Activated naive CD4-positive, alpha-beta T cell treated with anti-CD3 and anti-CD28 coated beads, Interleukin-2, amount 50 U/mL, for 72 hours (primary cell): ENCODE measurements at regions not wholly inside any gene's neighbourhood (a gene's known extent, or its start where the extent isn't known, plus 50 kb on each side); places are given as distances from the start of the nearest gene placed in this dataset.

Experiments
- ATAC-seq, 2 donors: fragments of 150-1000 bp; cut with Tn5 transposase; 2 replicates each; pipeline ENCODE4 v1.10.0; 2021; ENCODE audit warnings: mild to moderate bottlenecking in 2 of 2, moderate library complexity in 2 of 2
- DNase-seq, 2 donors: peaks; one replicate each; pipeline ENCODE4 v3.0.0; 2021 to 2022; ENCODE audit warnings: low spot score in 2 of 2
- H3K27ac Mint-ChIP-seq, 2 donors: one replicate each; pipeline ENCODE4 v1.8.0; 2022; ENCODE audit warnings: mild to moderate bottlenecking in 2 of 2, mixed read lengths in 2 of 2
- H3K36me3 Mint-ChIP-seq, 2 donors: one replicate each; pipeline ENCODE4 v1.8.0; 2022; ENCODE audit warnings: mixed read lengths in 2 of 2
- H3K9me3 Mint-ChIP-seq, 2 donors: one replicate each; pipeline ENCODE4 v1.8.0; 2022; ENCODE audit warnings: mixed read lengths in 2 of 2

- no peak for DNase-seq
- no peak for ATAC-seq
- no peaks in the 10 kb centered on the region for H3K9me3 Mint-ChIP-seq
- no peak overlapping the region for H3K27ac Mint-ChIP-seq
- H3K36me3 Mint-ChIP-seq: no peaks in the 10 kb centered on the region
These were observed 245.5 kb upstream of the CXXC4 start for GRCh38 chr4:104740161-104740560.

GRCh38 chr4:104743215-104743653 lies 248.5 kb upstream of the CXXC4 start:
- no peaks in the 10 kb centered on the region for H3K9me3 Mint-ChIP-seq
- DNase-seq: no peak
- H3K36me3 Mint-ChIP-seq: no peaks in the 10 kb centered on the region
- no peak overlapping the region for H3K27ac Mint-ChIP-seq
- ATAC-seq: no peak

- no peaks in the 10 kb centered on the region for H3K9me3 Mint-ChIP-seq
- DNase-seq (no peak), ATAC-seq (no peak)
- no peak overlapping the region for H3K27ac Mint-ChIP-seq
- no peaks in the 10 kb centered on the region for H3K36me3 Mint-ChIP-seq
These were observed 252.9 kb upstream of the CXXC4 start for GRCh38 chr4:104747635-104748034.

- ATAC-seq: peak; percentile 62 to 70
- no peak overlapping the region for H3K27ac Mint-ChIP-seq
- no peak for DNase-seq
- peaks cover 0 to 2% of the 10 kb centered on the region in 2 donors for H3K9me3 Mint-ChIP-seq
- no peaks in the 10 kb centered on the region for H3K36me3 Mint-ChIP-seq
These were observed 254.4 kb upstream of the CXXC4 start for GRCh38 chr4:104749062-104749461.

GRCh38 chr4:104750008-104750407 lies 255.3 kb upstream of the CXXC4 start:
- DNase-seq (no peak), ATAC-seq (no peak)
- Mint-ChIP-seq H3K36me3 (no peaks in the 10 kb centered on the region), H3K27ac (no peak overlapping the region), H3K9me3 (peaks cover 0 to 4% of the 10 kb centered on the region in 2 donors)

GRCh38 chr4:104751468-104751867 lies 256.8 kb upstream of the CXXC4 start:
- ATAC-seq (no peak), DNase-seq (no peak)
- Mint-ChIP-seq H3K27ac (no peak overlapping the region), H3K9me3 (peaks cover 0 to 4% of the 10 kb centered on the region in 2 donors), H3K36me3 (no peaks in the 10 kb centered on the region)

- no peak for ATAC-seq
- Mint-ChIP-seq H3K9me3 (peaks cover 0 to 4% of the 10 kb centered on the region in 2 donors), H3K27ac (no peak overlapping the region), H3K36me3 (no peaks in the 10 kb centered on the region)
- no peak for DNase-seq
These were observed 257.6 kb upstream of the CXXC4 start for GRCh38 chr4:104752337-104752736.

- DNase-seq (no peak), ATAC-seq (no peak)
- Mint-ChIP-seq H3K36me3 (no peaks in the 10 kb centered on the region), H3K27ac (no peak overlapping the region), H3K9me3 (peaks cover 0 to 4% of the 10 kb centered on the region in 2 donors)
These were observed 262.1 kb upstream of the CXXC4 start for GRCh38 chr4:104756837-104757236.

GRCh38 chr4:104758574-104758973 lies 263.9 kb upstream of the CXXC4 start:
- Mint-ChIP-seq H3K9me3 (peaks cover 0 to 4% of the 10 kb centered on the region in 2 donors), H3K27ac (no peak overlapping the region), H3K36me3 (no peaks in the 10 kb centered on the region)
- ATAC-seq (no peak), DNase-seq (no peak)

GRCh38 chr4:104763554-104764222 lies 269.0 kb upstream of the CXXC4 start:
- H3K27ac Mint-ChIP-seq: no peak overlapping the region
- no peaks in the 10 kb centered on the region for H3K9me3 Mint-ChIP-seq
- no peak for ATAC-seq
- H3K36me3 Mint-ChIP-seq: no peaks in the 10 kb centered on the region
- no peak for DNase-seq

GRCh38 chr4:104766676-104767075 lies 272.0 kb upstream of the CXXC4 start:
- no peak for DNase-seq
- ATAC-seq: no peak
- Mint-ChIP-seq H3K27ac (no peak overlapping the region), H3K9me3 (no peaks in the 10 kb centered on the region), H3K36me3 (no peaks in the 10 kb centered on the region)

GRCh38 chr4:104772849-104773248 lies 278.2 kb upstream of the CXXC4 start:
- Mint-ChIP-seq H3K36me3 (no peaks in the 10 kb centered on the region), H3K27ac (no peak overlapping the region), H3K9me3 (peaks cover 0 to 2% of the 10 kb centered on the region in 2 donors)
- ATAC-seq (no peak), DNase-seq (no peak)

GRCh38 chr4:104795264-104795939 lies 300.7 kb upstream of the CXXC4 start:
- Mint-ChIP-seq H3K36me3 (no peaks in the 10 kb centered on the region), H3K27ac (no peak overlapping the region), H3K9me3 (peaks cover 0 to 5% of the 10 kb centered on the region in 2 donors)
- DNase-seq (no peak), ATAC-seq (no peak)

GRCh38 chr4:104811727-104812126 lies 317.0 kb upstream of the CXXC4 start:
- DNase-seq (no peak), ATAC-seq (no peak)
- H3K27ac Mint-ChIP-seq: no peak overlapping the region
- H3K36me3 Mint-ChIP-seq: no peaks in the 10 kb centered on the region
- peaks cover 0 to 3% of the 10 kb centered on the region in 2 donors for H3K9me3 Mint-ChIP-seq

GRCh38 chr4:104815665-104816064 lies 321.0 kb upstream of the CXXC4 start:
- no peaks in the 10 kb centered on the region for H3K36me3 Mint-ChIP-seq
- H3K27ac Mint-ChIP-seq: no peak overlapping the region
- DNase-seq: no peak
- peaks cover 0 to 3% of the 10 kb centered on the region in 2 donors for H3K9me3 Mint-ChIP-seq
- ATAC-seq: no peak

GRCh38 chr4:104818579-104818978 lies 323.9 kb upstream of the CXXC4 start:
- no peak for ATAC-seq
- Mint-ChIP-seq H3K9me3 (peaks cover 0 to 3% of the 10 kb centered on the region in 2 donors), H3K27ac (no peak overlapping the region), H3K36me3 (no peaks in the 10 kb centered on the region)
- DNase-seq: no peak

GRCh38 chr4:104826171-104826570 lies 320.5 kb upstream of the TET2 start:
- Mint-ChIP-seq H3K36me3 (no peaks in the 10 kb centered on the region), H3K9me3 (peaks cover 0 to 4% of the 10 kb centered on the region in 2 donors), H3K27ac (no peak overlapping the region)
- DNase-seq (no peak), ATAC-seq (no peak)

GRCh38 chr4:104829761-104830160 lies 316.9 kb upstream of the TET2 start:
- DNase-seq: no peak
- H3K9me3 Mint-ChIP-seq: peaks cover 0 to 4% of the 10 kb centered on the region in 2 donors
- H3K27ac Mint-ChIP-seq: no peak overlapping the region
- H3K36me3 Mint-ChIP-seq: no peaks in the 10 kb centered on the region
- peak in 1 of 2 donors; percentile 34 for ATAC-seq
